ENCODE measurements at regions not wholly inside any gene's neighbourhood (a gene's known extent, or its start where the extent isn't known, plus 50 kb on each side); places are given as distances from the start of the nearest gene placed in this dataset.

DNA sequence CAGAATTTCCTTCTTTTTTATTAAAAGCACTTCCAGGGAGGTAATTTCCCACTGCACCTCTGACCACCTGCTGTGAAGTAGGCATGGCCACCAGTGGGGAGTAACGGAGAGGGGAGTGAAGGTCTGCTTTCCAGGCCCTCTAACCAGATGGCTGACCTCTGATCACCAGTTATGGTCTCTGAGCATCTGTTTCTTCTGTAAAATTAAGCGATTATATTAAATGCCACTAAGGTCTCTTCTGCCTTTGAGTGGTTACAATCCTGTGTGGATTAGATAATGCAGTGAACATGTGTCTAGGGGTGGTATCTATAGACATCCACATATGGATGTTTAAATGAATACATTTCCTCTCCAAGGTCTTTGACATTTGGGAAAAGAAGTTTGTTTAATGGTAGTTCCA, 199.6 kb downstream of the HERPUD2 start:
- no peak for TF ChIP-seq RAD21 (IDR thresholded peaks at IDR 0.05; ENCODE audit: low read depth)
- TF ChIP-seq CREB1 (IDR thresholded peaks at IDR 0.05; ENCODE audit: low read depth) = no peak
- TF ChIP-seq TCF12 (IDR thresholded peaks at IDR 0.05; ENCODE audit: low read depth) = no peak
- no peak for TF ChIP-seq NFIC (IDR thresholded peaks at IDR 0.05)
- TF ChIP-seq, protein P1, sequence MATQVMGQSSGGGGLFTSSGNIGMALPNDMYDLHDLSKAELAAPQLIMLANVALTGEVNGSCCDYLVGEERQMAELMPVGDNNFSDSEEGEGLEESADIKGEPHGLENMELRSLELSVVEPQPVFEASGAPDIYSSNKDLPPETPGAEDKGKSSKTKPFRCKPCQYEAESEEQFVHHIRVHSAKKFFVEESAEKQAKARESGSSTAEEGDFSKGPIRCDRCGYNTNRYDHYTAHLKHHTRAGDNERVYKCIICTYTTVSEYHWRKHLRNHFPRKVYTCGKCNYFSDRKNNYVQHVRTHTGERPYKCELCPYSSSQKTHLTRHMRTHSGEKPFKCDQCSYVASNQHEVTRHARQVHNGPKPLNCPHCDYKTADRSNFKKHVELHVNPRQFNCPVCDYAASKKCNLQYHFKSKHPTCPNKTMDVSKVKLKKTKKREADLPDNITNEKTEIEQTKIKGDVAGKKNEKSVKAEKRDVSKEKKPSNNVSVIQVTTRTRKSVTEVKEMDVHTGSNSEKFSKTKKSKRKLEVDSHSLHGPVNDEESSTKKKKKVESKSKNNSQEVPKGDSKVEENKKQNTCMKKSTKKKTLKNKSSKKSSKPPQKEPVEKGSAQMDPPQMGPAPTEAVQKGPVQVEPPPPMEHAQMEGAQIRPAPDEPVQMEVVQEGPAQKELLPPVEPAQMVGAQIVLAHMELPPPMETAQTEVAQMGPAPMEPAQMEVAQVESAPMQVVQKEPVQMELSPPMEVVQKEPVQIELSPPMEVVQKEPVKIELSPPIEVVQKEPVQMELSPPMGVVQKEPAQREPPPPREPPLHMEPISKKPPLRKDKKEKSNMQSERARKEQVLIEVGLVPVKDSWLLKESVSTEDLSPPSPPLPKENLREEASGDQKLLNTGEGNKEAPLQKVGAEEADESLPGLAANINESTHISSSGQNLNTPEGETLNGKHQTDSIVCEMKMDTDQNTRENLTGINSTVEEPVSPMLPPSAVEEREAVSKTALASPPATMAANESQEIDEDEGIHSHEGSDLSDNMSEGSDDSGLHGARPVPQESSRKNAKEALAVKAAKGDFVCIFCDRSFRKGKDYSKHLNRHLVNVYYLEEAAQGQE (IDR thresholded peaks at IDR 0.05; ENCODE audit: low read depth) = no peak
- TF ChIP-seq FOXM1 (IDR thresholded peaks at IDR 0.05; ENCODE audit: borderline replicate concordance, low read depth) = no peak
- no peak for TF ChIP-seq TAF1 (IDR thresholded peaks at IDR 0.05; ENCODE audit: low read depth)
- TF ChIP-seq, protein P2, sequence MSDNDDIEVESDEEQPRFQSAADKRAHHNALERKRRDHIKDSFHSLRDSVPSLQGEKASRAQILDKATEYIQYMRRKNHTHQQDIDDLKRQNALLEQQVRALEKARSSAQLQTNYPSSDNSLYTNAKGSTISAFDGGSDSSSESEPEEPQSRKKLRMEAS (IDR thresholded peaks at IDR 0.05) = no peak
- no peak for TF ChIP-seq CEBPB (IDR thresholded peaks at IDR 0.05)
- TF ChIP-seq TEAD4 (IDR thresholded peaks at IDR 0.05) = no peak
- TF ChIP-seq EP300 (IDR thresholded peaks at IDR 0.05; ENCODE audit: borderline replicate concordance) = no peak
- TF ChIP-seq YY1 (IDR thresholded peaks at IDR 0.05; ENCODE audit: low read depth) = no peak
- TF ChIP-seq EGR1 (IDR thresholded peaks at IDR 0.05) = no peak
- TF ChIP-seq ZBTB7A (IDR thresholded peaks at IDR 0.05; ENCODE audit: low read depth) = no peak
